Nephron progenitor cell (in vitro differentiated cells): ENCODE measurements at regions not wholly inside any gene's neighbourhood (a gene's known extent, or its start where the extent isn't known, plus 50 kb on each side); places are given as distances from the start of the nearest gene placed in this dataset.

Experiments used
- DNase-seq: peaks from one replicate; pipeline ENCODE4 v3.0.0; 2021
- H3K27ac Mint-ChIP-seq: 2 replicates; pipeline ENCODE4 v1.8.0; 2021; ENCODE audit warnings: mild to moderate bottlenecking, moderate library complexity, mixed read lengths
- H3K27me3 Mint-ChIP-seq: 2 replicates; pipeline ENCODE4 v1.8.0; 2021; ENCODE audit warnings: mild to moderate bottlenecking, low read depth, mixed read lengths; ENCODE audit not compliant: poor library complexity
- H3K36me3 Mint-ChIP-seq: 2 replicates; pipeline ENCODE4 v1.8.0; 2021; ENCODE audit warnings: low read depth, mixed read lengths
- H3K4me1 Mint-ChIP-seq: 2 replicates; pipeline ENCODE4 v1.8.0; 2021; ENCODE audit warnings: mixed read lengths
- H3K4me3 Mint-ChIP-seq: 2 replicates; pipeline ENCODE4 v1.8.0; 2021; ENCODE audit warnings: mild to moderate bottlenecking, moderate library complexity, mixed read lengths
- H3K9me3 Mint-ChIP-seq: 2 replicates; pipeline ENCODE4 v1.8.0; 2021; ENCODE audit warnings: mild to moderate bottlenecking, moderate library complexity, mixed read lengths
- TF ChIP-seq, protein P1 (sequence below): fragments of 200-600 bp; sonication (generic); IDR thresholded peaks from 2 replicates; pipeline ENCODE4 v1.5.0; 2021; ENCODE audit warnings: antibody characterized with exemption

DNA sequence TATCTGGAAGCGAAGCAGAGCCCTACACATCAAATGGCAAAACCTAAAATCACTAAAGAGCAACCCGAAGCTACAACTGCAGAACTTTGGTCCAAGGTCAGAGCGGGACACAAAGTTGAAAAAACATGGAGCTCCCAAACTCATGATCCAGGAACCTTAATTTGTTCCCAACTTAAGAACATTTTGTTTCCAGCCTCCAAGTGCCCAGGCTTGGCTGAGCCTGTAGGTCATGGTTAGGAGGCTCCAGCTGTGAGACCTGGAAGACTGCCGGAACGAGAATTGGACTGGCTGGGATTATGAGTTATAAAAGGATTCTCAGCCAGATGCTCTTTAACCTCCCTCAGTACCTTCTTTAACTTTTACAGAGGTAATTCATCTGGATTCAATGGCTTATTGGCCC, 349.1 kb upstream of the DDX53 start:
- H3K27me3 Mint-ChIP-seq = no peaks in the 10 kb centered on the region
- peaks cover 18% of the 10 kb centered on the region for H3K9me3 Mint-ChIP-seq
- H3K4me3 Mint-ChIP-seq = no peak overlapping the region
- no peak for DNase-seq
- H3K27ac Mint-ChIP-seq = no peak overlapping the region
- no peaks in the 10 kb centered on the region for H3K36me3 Mint-ChIP-seq
- peaks cover 17% of the 10 kb centered on the region for H3K4me1 Mint-ChIP-seq
- TF ChIP-seq, protein P1, sequence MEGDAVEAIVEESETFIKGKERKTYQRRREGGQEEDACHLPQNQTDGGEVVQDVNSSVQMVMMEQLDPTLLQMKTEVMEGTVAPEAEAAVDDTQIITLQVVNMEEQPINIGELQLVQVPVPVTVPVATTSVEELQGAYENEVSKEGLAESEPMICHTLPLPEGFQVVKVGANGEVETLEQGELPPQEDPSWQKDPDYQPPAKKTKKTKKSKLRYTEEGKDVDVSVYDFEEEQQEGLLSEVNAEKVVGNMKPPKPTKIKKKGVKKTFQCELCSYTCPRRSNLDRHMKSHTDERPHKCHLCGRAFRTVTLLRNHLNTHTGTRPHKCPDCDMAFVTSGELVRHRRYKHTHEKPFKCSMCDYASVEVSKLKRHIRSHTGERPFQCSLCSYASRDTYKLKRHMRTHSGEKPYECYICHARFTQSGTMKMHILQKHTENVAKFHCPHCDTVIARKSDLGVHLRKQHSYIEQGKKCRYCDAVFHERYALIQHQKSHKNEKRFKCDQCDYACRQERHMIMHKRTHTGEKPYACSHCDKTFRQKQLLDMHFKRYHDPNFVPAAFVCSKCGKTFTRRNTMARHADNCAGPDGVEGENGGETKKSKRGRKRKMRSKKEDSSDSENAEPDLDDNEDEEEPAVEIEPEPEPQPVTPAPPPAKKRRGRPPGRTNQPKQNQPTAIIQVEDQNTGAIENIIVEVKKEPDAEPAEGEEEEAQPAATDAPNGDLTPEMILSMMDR = no peak

DNA sequence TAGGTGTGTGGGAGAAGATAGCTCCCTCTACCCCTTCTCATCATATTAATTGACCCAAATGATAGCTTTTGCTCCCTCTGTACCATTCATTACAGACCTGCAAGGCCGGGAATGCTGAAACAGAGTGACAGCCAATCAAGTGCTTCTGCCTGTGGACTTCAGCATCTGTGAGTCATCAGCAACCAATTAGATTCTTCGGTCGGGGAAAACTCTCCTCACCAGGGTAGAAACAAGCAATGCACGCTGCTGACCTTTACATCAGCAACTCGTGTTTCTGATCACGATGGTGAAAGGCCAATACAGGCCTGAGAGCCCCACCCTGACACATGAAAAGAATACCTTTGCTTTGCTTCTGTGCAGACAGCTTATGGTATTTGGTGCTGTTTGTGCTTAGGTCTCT, 347.2 kb upstream of the DDX53 start:
- DNase-seq = peak; percentile 12
- TF ChIP-seq, protein P1 = no peak
- Mint-ChIP-seq H3K9me3 (peaks cover 21% of the 10 kb centered on the region), H3K27me3 (no peaks in the 10 kb centered on the region), H3K27ac (no peak overlapping the region), H3K36me3 (no peaks in the 10 kb centered on the region), H3K4me1 (peaks cover 17% of the 10 kb centered on the region), H3K4me3 (no peak overlapping the region)

DNA sequence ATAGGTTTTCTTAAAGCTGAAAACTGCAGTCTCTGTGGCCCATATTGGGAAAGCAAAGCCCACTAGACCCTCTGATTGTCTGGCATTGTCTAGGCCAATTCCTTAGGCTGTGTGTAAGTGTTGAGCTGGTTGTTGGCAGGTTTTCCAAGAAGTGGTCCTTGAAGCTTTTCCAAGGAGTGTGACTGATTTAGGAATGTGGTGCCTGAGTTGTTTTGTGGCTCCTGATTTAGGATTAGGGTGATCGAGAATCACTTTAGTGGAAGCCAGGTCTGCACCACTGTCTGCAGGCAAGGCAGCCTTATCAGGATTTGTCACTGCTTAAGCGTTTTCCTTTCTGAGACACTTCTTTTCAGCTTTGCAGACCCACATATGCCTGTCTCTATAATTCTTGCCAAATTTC, 339.0 kb upstream of the DDX53 start:
- H3K4me1 Mint-ChIP-seq = no peaks in the 10 kb centered on the region
- H3K27me3 Mint-ChIP-seq = peaks cover 7% of the 10 kb centered on the region
- peaks cover 29% of the 10 kb centered on the region for H3K9me3 Mint-ChIP-seq
- H3K36me3 Mint-ChIP-seq = no peaks in the 10 kb centered on the region
- TF ChIP-seq, protein P1 = no peak
- DNase-seq = no peak
- no peak overlapping the region for H3K27ac Mint-ChIP-seq
- H3K4me3 Mint-ChIP-seq = no peak overlapping the region

DNA sequence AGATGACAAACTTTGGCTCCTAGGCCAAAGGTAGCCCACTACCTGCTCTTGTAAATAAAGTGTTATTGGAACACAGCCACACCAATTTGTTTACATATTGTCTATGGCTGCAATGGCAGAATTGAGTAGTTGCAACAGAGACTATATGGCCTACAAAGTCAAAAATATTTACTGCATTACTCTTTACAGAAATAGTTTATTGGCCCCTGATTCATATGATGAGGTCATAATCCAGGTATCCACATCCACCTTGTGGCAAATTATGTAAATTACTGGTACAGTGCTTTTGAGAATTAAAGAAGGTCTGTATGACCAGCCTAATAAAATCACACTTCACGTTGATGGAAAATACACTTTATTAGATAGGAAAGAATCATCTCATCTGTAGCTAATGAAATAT, 337.0 kb upstream of the DDX53 start:
- Mint-ChIP-seq H3K4me1 (no peaks in the 10 kb centered on the region), H3K36me3 (no peaks in the 10 kb centered on the region), H3K9me3 (peaks cover 13% of the 10 kb centered on the region), H3K4me3 (no peak overlapping the region), H3K27ac (no peak overlapping the region), H3K27me3 (peaks cover 7% of the 10 kb centered on the region)
- no peak for DNase-seq
- TF ChIP-seq, protein P1 = no peak

DNA sequence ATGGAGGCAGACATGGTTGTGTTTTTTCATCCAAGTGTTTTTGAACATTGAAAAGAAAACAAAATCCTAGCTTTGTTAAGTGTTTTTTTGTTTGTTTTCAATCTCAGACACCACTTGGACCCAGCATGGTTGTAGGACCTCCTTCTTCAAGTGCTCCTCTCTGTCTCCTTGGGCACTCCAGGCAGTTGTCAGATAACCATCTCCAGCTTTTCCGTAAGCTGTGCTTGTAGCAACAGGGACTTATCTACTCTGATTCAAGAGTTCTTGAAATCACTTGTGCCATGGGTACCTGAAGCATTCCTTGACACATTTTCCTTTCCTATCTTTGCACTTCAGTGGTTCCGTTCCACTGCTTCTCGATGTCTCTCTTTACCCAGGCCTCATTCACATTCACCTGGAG, 334.9 kb upstream of the DDX53 start:
- DNase-seq = no peak
- Mint-ChIP-seq H3K27me3 (peaks cover 7% of the 10 kb centered on the region), H3K27ac (no peak overlapping the region), H3K4me3 (no peak overlapping the region), H3K36me3 (no peaks in the 10 kb centered on the region), H3K9me3 (peaks cover 9% of the 10 kb centered on the region), H3K4me1 (no peaks in the 10 kb centered on the region)
- TF ChIP-seq, protein P1 = no peak

DNA sequence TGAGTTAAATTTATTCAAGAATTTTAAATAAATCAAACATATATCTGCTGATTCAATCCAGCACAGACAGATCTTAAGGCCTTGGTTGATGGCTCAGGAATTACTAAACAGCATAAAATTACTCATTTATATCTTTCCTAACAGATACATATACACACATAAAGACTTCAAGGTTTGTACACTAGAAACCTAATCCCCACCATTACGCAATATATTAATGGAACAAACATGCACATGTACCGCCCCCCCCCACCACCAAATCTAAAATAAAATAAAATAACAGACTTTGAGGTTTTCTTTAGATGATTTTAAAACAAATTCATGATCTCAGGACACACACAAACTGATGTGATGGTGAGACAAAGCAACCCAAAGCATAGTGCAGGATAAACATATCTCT, 333.9 kb upstream of the DDX53 start:
- Mint-ChIP-seq H3K9me3 (peaks cover 9% of the 10 kb centered on the region), H3K4me3 (no peak overlapping the region), H3K27me3 (peaks cover 5% of the 10 kb centered on the region), H3K27ac (no peak overlapping the region), H3K4me1 (no peaks in the 10 kb centered on the region), H3K36me3 (no peaks in the 10 kb centered on the region)
- DNase-seq = no peak
- TF ChIP-seq, protein P1 = no peak
